GM12864 (cell line): ENCODE measurements at regions not wholly inside any gene's neighbourhood (a gene's known extent, or its start where the extent isn't known, plus 50 kb on each side); places are given as distances from the start of the nearest gene placed in this dataset.

Experiments
- DNase-seq: peaks from one replicate; pipeline ENCODE4 v3.0.0-alpha.2; 2011; ENCODE audit warnings: low read depth
- H3K4me3 ChIP-seq: 2 replicates; pipeline ENCODE4 v1.5.1; 2011; ENCODE audit warnings: mild to moderate bottlenecking, low read depth, low read length, control low read depth
- CTCF ChIP-seq: IDR thresholded peaks from 2 replicates; pipeline ENCODE4 v1.5.1; 2011; ENCODE audit warnings: low read depth, mild to moderate bottlenecking, moderate library complexity, low read length, control low read depth, inconsistent platforms; ENCODE audit errors: missing control alignments

GRCh38 chr6:141426400-141426980 is 706.2 kb upstream of the GJE1 start:
- no peak for DNase-seq
- TF ChIP-seq CTCF = no peak
- H3K4me3 ChIP-seq = no peak overlapping the region

- H3K4me3 ChIP-seq = no peak overlapping the region
- DNase-seq = no peak
- TF ChIP-seq CTCF = no peak
Measured at GRCh38 chr6:141421378-141421777, 711.3 kb upstream of the GJE1 start.

GRCh38 chr6:141418076-141418475 is 714.6 kb upstream of the GJE1 start:
- no peak for TF ChIP-seq CTCF

GRCh38 chr6:141415896-141416295 is 716.8 kb upstream of the GJE1 start:
- TF ChIP-seq CTCF = no peak
- DNase-seq = no peak

More at GRCh38 chr6:141418076-141418475, 714.6 kb upstream of the GJE1 start:
- no peak for DNase-seq
- no peak overlapping the region for H3K4me3 ChIP-seq

GRCh38 chr6:141413196-141413595 is 719.5 kb upstream of the GJE1 start:
- no peak for DNase-seq
- no peak for TF ChIP-seq CTCF

More at GRCh38 chr6:141415896-141416295, 716.8 kb upstream of the GJE1 start:
- no peak overlapping the region for H3K4me3 ChIP-seq

GRCh38 chr6:141406761-141407160 is 726.0 kb upstream of the GJE1 start:
- no peak overlapping the region for H3K4me3 ChIP-seq
- TF ChIP-seq CTCF = no peak
- DNase-seq = no peak

More at GRCh38 chr6:141413196-141413595, 719.5 kb upstream of the GJE1 start:
- no peak overlapping the region for H3K4me3 ChIP-seq

- H3K4me3 ChIP-seq = no peak overlapping the region
- TF ChIP-seq CTCF = no peak
- no peak for DNase-seq
Measured at GRCh38 chr6:141403827-141404226, 728.9 kb upstream of the GJE1 start.
